OCI-LY7 (cell line): ENCODE measurements at regions not wholly inside any gene's neighbourhood (a gene's known extent, or its start where the extent isn't known, plus 50 kb on each side); places are given as distances from the start of the nearest gene placed in this dataset.
A peak's percentile ranks its signal among the peaks of the same experiment; 100 is the strongest.
"Not testable (repeated sequence)": the region's sequence is repeated elsewhere in the genome, so short reads cannot be mapped to it uniquely, and the experiment has no call there.

ENCODE experiments used
- BruUV-seq: library from RNA; stranded (reverse); fragments of 400-500 nt; replicated peaks from 2 replicates; lab custom pipeline; 2021; lab: Mats Ljungman, UMichigan
- CTCF ChIA-PET: fragments of 300-600 bp; sonication (Branson Sonifier 250); formaldehyde crosslinking; loops from one replicate; lab custom pipeline; 2022; ENCODE audit warnings: antibody characterized with exemption; ENCODE audit not compliant: unreplicated experiment; lab: Charles Lee
- POLR2A ChIA-PET: fragments of 300-600 bp; sonication (Branson Sonifier 250); formaldehyde crosslinking; loops from one replicate; lab custom pipeline; 2022; ENCODE audit warnings: antibody characterized with exemption; lab: Charles Lee
- DNase-seq: peaks from one replicate; pipeline ENCODE4 v3.0.0-alpha.2; 2015; ENCODE audit warnings: low spot score
- H2AFZ ChIP-seq: fragments of 200-600 bp; sonication (generic), shearing (Covaris generic); 2 replicates; pipeline ENCODE4 v1.6.1; 2014; ENCODE audit warnings: mild to moderate bottlenecking, antibody characterized with exemption, low read length, moderate library complexity
- H3K27ac ChIP-seq: fragments of 200-600 bp; sonication (generic); 2 replicates; pipeline ENCODE4 v1.5.1; 2014; ENCODE audit warnings: mixed run types, low read depth, mild to moderate bottlenecking, moderate library complexity, low read length, inconsistent platforms; ENCODE audit not compliant: poor library complexity, severe bottlenecking
- H3K36me3 ChIP-seq: fragments of 200-600 bp; sonication (generic); 2 replicates; pipeline ENCODE4 v1.6.1; 2014; ENCODE audit warnings: mild to moderate bottlenecking, antibody characterized with exemption, low read length, moderate library complexity, mixed read lengths; ENCODE audit not compliant: insufficient read depth
- H3K4me1 ChIP-seq: fragments of 200-600 bp; sonication (generic); 2 replicates; pipeline ENCODE4 v1.5.1; 2014; ENCODE audit warnings: mild to moderate bottlenecking, low read length; ENCODE audit not compliant: insufficient read depth, poor library complexity, severe bottlenecking
- H3K4me2 ChIP-seq: fragments of 200-600 bp; sonication (generic); 2 replicates; pipeline ENCODE4 v1.6.1; 2014; ENCODE audit warnings: mild to moderate bottlenecking, low read length
- H3K4me3 ChIP-seq: fragments of 200-600 bp; sonication (generic); 2 replicates; pipeline ENCODE4 v1.5.1; 2014; ENCODE audit warnings: mild to moderate bottlenecking, low read depth, low read length; ENCODE audit not compliant: poor library complexity, severe bottlenecking
- H3K79me2 ChIP-seq: fragments of 200-600 bp; sonication (generic); 2 replicates; pipeline ENCODE4 v1.6.1; 2016; ENCODE audit warnings: low read depth, mild to moderate bottlenecking, low read length, moderate library complexity, mixed read lengths; ENCODE audit not compliant: insufficient read depth
- H3K9me2 ChIP-seq: fragments of 200-600 bp; sonication (generic); 2 replicates; pipeline ENCODE4 v1.6.1; 2016; ENCODE audit warnings: mild to moderate bottlenecking, low read length, mixed read lengths; ENCODE audit not compliant: insufficient read depth
- H3K9me3 ChIP-seq: fragments of 200-600 bp; sonication (generic); 2 replicates; pipeline ENCODE4 v1.6.1; 2014; ENCODE audit warnings: mild to moderate bottlenecking, mixed run types, low read length, mixed read lengths
- H4K20me1 ChIP-seq: fragments of 200-600 bp; sonication (generic); 2 replicates; pipeline ENCODE4 v1.6.1; 2014; ENCODE audit warnings: mild to moderate bottlenecking, antibody characterized with exemption, low read length, moderate library complexity, mixed read lengths; ENCODE audit not compliant: insufficient read depth
- EZH2phosphoT487 ChIP-seq: fragments of 200-600 bp; sonication (generic); IDR thresholded peaks from 2 replicates; pipeline ENCODE4 v1.6.1; 2018; ENCODE audit warnings: low read depth, borderline replicate concordance, mild to moderate bottlenecking, mixed run types, antibody characterized with exemption, low read length, moderate library complexity, mixed read lengths
- intact Hi-C: fragments of 100-400 bp; cut with micrococcal nuclease; formaldehyde crosslinking; loops from one replicate; pipeline ENCODE4 v1.10.0; 2022; ENCODE audit not compliant: unreplicated experiment
- TF ChIP-seq, protein P1 (sequence below): fragments of 200-600 bp; sonication (generic); conservative IDR thresholded peaks from 2 replicates; pipeline ENCODE4 v1.5.1; 2014; ENCODE audit warnings: mild to moderate bottlenecking, antibody characterized with exemption, low read length, moderate library complexity, mixed read lengths

GRCh38 chr7:49488573-49488972 lies 284.9 kb upstream of the VWC2 start:
- CTCF ChIA-PET: no interaction called here
- no TSS peak for BruUV-seq

GRCh38 chr7:49497471-49497870 lies 276.0 kb upstream of the VWC2 start:
- Histone ChIP-seq H3K4me3 (no peak overlapping the region), H3K9me3 (no peaks in the 10 kb centered on the region), H2AFZ (no peak overlapping the region), H3K4me2 (no peak overlapping the region), H3K36me3 (no peaks in the 10 kb centered on the region), H3K27ac (no peak overlapping the region), H3K9me2 (no peaks in the 10 kb centered on the region), H3K79me2 (no peaks in the 10 kb centered on the region), H4K20me1 (no peaks in the 10 kb centered on the region), H3K4me1 (no peaks in the 10 kb centered on the region)
- intact Hi-C loops: no loop called here
- TF ChIP-seq EZH2phosphoT487: no peak
- TF ChIP-seq, protein P1, sequence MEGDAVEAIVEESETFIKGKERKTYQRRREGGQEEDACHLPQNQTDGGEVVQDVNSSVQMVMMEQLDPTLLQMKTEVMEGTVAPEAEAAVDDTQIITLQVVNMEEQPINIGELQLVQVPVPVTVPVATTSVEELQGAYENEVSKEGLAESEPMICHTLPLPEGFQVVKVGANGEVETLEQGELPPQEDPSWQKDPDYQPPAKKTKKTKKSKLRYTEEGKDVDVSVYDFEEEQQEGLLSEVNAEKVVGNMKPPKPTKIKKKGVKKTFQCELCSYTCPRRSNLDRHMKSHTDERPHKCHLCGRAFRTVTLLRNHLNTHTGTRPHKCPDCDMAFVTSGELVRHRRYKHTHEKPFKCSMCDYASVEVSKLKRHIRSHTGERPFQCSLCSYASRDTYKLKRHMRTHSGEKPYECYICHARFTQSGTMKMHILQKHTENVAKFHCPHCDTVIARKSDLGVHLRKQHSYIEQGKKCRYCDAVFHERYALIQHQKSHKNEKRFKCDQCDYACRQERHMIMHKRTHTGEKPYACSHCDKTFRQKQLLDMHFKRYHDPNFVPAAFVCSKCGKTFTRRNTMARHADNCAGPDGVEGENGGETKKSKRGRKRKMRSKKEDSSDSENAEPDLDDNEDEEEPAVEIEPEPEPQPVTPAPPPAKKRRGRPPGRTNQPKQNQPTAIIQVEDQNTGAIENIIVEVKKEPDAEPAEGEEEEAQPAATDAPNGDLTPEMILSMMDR: no peak
- ChIA-PET CTCF (no interaction called here), POLR2A (interaction anchor here (0.5 to 1.9 kb wide), 2 partner anchors 11 to 516 kb away, joined by 6 to 7 read pairs; no protein-coding TSS in a partner anchor)
- DNase-seq: no peak
- BruUV-seq: no TSS peak

More at GRCh38 chr7:49488573-49488972, 284.9 kb upstream of the VWC2 start:
- peaks cover 21% of the 10 kb centered on the region for H3K4me1 ChIP-seq
- no peaks in the 10 kb centered on the region for H3K79me2 ChIP-seq
- H4K20me1 ChIP-seq: no peaks in the 10 kb centered on the region
- no peaks in the 10 kb centered on the region for H3K36me3 ChIP-seq
- H3K4me3 ChIP-seq: no peak overlapping the region
- no peaks in the 10 kb centered on the region for H3K9me3 ChIP-seq
- no peaks in the 10 kb centered on the region for H3K9me2 ChIP-seq
- H3K27ac ChIP-seq: no peak overlapping the region
- peak overlapping the region; percentile 74 for H2AFZ ChIP-seq
- POLR2A ChIA-PET: interaction anchor here (0.6 kb wide), 1 partner anchor 24 kb away, joined by 3 read pairs; no protein-coding TSS in a partner anchor
- intact Hi-C loops: loop anchor here (10.0 kb wide), 1 partner anchor 306 kb away; no protein-coding TSS in a partner anchor
- TF ChIP-seq EZH2phosphoT487: no peak
- TF ChIP-seq, protein P1: no peak
- H3K4me2 ChIP-seq: no peak overlapping the region
- no peak for DNase-seq

DNA sequence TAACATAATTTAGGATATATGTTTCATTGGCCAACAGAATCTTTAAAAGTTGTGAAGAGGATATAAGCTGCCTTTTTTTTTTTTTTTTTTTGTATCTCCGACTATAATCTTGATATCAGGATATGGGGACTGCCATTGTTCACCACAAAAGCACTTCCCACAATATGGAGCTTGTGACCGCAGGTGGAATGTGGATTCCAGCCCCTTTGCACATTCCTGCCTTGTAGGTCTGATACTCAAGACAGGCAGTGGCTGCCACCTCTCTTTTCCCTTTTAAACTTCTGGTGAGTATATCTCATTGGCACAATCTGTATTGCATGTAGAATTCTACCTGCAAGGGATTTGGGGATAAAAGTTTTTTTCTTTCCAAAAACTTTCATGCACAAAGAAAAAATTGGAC lies 272.7 kb upstream of the VWC2 start:
- Histone ChIP-seq H4K20me1 (no peaks in the 10 kb centered on the region), H3K9me3 (no peaks in the 10 kb centered on the region), H3K4me2 (no peak overlapping the region), H3K27ac (no peak overlapping the region), H3K79me2 (no peaks in the 10 kb centered on the region), H2AFZ (no peak overlapping the region), H3K36me3 (no peaks in the 10 kb centered on the region), H3K4me3 (no peak overlapping the region), H3K4me1 (no peaks in the 10 kb centered on the region), H3K9me2 (no peaks in the 10 kb centered on the region)
- intact Hi-C loops: no loop called here
- DNase-seq: no peak
- ChIA-PET CTCF (no interaction called here), POLR2A (interaction anchor here (0.7 to 1.0 kb wide), 3 partner anchors 47 to 280 kb away, joined by 3 to 4 read pairs (median 3); no protein-coding TSS in a partner anchor)
- TF ChIP-seq, protein P1: no peak
- no peak for TF ChIP-seq EZH2phosphoT487
- no TSS peak for BruUV-seq

- H3K27ac ChIP-seq, H2AFZ ChIP-seq, H3K4me1 ChIP-seq, DNase-seq, H3K4me3 ChIP-seq, H3K9me3 ChIP-seq, POLR2A ChIA-PET, H3K36me3 ChIP-seq, H3K79me2 ChIP-seq, BruUV-seq, H3K4me2 ChIP-seq, H3K9me2 ChIP-seq, H4K20me1 ChIP-seq, intact Hi-C loops, CTCF ChIA-PET: not testable (repeated sequence)
Observed at GRCh38 chr7:49507206-49507605, 266.2 kb upstream of the VWC2 start.
